Spleen (tissue), 7 donors: ENCODE measurements at regions not wholly inside any gene's neighbourhood (a gene's known extent, or its start where the extent isn't known, plus 50 kb on each side); places are given as distances from the start of the nearest gene placed in this dataset.
"Not testable (repeated sequence)": the region's sequence is repeated elsewhere in the genome, so short reads cannot be mapped to it uniquely, and the experiment has no call there.

Experiments
- POLR2AphosphoS5 ChIP-seq, 3 donors: sonication (generic); formaldehyde crosslinking; IDR thresholded peaks; one replicate each; pipeline ENCODE4 v1.5.1; 2017; ENCODE audit warnings: antibody characterized with exemption in 3 of 3
- TF ChIP-seq, protein P1 (sequence below), 11 experiments: fragments of 200-600 bp in 7 of 11; fragments of 450-650 bp in 4 of 11; sonication (generic) in 4 of 11; IDR thresholded peaks in 8 of 11; conservative IDR thresholded peaks in 3 of 11; 1 replicate in 7 of 11; 2 replicates in 4 of 11; pipeline versions ENCODE4 v1.4.0 to v1.8.0; 2016 to 2021; ENCODE audit warnings: antibody characterized with exemption in 11 of 11, inconsistent platforms in 4 of 11, mild to moderate bottlenecking in 1 of 11
- donor health status: DM: no; HTN: no; CAD: no; lungs with moderate emphysema.
- donor health status: DM: no; HTN: no; CAD: no.
- donor health status: DM: no; HTN: no; CAD: no.

- not testable (repeated sequence) for TF ChIP-seq POLR2AphosphoS5 (IDR thresholded peaks at IDR 0.05)
- TF ChIP-seq, protein P1, sequence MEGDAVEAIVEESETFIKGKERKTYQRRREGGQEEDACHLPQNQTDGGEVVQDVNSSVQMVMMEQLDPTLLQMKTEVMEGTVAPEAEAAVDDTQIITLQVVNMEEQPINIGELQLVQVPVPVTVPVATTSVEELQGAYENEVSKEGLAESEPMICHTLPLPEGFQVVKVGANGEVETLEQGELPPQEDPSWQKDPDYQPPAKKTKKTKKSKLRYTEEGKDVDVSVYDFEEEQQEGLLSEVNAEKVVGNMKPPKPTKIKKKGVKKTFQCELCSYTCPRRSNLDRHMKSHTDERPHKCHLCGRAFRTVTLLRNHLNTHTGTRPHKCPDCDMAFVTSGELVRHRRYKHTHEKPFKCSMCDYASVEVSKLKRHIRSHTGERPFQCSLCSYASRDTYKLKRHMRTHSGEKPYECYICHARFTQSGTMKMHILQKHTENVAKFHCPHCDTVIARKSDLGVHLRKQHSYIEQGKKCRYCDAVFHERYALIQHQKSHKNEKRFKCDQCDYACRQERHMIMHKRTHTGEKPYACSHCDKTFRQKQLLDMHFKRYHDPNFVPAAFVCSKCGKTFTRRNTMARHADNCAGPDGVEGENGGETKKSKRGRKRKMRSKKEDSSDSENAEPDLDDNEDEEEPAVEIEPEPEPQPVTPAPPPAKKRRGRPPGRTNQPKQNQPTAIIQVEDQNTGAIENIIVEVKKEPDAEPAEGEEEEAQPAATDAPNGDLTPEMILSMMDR (IDR thresholded peaks at IDR 0.05 in 8 of 11, conservative IDR thresholded peaks at IDR 0.05 in 3 of 11), result not testable (repeated sequence)
Observed at GRCh38 chr2:111551428-111551827, 332.6 kb downstream of the ANAPC1 start.
